Stimulated activated naive CD8-positive, alpha-beta T cell treated with anti-CD3 and anti-CD28 coated beads, Interleukin-15, Interleukin-2, amounts not matched to agents 100 U/mL and 50 U/mL, for 24 hours (primary cell): ENCODE measurements at regions not wholly inside any gene's neighbourhood (a gene's known extent, or its start where the extent isn't known, plus 50 kb on each side); places are given as distances from the start of the nearest gene placed in this dataset.

Source experiments
- ATAC-seq: fragments of 150-1000 bp; cut with Tn5 transposase; one replicate; pipeline ENCODE4 v1.10.0; 2021
- DNase-seq: peaks from one replicate; pipeline ENCODE4 v3.0.0; 2021

DNA sequence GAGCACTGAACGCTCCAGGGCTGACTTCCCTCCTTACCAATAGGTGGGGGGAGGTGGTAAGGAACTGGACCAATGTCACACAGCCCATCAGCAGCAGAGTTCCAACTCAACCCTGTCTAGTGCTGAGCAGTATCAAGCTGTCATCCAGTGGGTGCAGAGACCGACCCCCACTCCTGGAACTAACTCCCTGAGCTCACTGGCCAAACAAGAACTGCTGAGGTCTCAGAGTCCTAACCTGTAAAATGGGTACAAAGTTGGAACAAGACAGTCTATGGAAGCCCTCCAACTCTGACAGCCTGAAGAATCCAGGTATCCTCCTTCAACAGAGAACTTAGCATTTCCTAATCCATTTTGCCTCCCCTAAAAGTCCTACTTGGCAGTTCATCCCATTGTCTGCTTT is 91.1 kb upstream of the CLMN start:
- ATAC-seq (no peak), DNase-seq (no peak)

DNA sequence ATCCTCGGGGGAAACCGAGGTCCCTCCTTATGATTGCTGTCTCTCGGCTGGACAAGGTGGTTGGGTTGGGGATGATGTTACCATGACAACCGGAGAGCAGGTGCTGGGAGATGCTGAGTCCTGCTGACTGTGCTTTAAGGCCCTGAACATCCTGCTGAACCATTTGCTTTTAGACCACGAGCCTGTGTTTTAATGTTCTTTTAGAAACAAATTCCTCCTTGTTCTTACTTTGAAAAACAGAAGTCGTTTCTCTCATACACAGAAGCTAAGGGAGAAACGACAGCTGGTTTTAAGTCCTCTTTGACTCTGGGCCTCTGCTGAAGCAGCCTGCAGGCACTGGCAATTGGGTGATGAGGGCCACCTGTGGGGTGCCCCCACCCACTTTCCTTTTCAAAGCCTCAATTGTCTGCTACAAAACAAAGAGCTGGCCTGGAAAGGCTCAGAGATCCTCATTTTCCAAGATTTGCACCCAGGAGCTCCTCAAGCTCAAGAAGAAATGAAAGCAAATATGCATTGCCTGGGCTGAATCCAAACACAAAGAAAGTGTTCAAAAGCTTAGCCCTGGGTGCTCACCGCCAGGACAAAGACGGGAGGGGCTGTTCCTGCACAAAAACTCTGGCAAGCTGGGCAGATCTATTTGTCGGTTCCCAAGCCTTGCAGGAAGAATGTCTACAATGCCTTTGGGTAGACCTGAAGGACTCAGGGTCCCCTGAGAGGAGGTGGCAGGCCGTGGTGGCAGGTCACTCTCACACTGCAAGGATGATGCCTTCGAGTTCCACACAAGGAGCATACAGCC is 90.0 kb upstream of the CLMN start:
- DNase-seq (no peak), ATAC-seq (no peak)

DNA sequence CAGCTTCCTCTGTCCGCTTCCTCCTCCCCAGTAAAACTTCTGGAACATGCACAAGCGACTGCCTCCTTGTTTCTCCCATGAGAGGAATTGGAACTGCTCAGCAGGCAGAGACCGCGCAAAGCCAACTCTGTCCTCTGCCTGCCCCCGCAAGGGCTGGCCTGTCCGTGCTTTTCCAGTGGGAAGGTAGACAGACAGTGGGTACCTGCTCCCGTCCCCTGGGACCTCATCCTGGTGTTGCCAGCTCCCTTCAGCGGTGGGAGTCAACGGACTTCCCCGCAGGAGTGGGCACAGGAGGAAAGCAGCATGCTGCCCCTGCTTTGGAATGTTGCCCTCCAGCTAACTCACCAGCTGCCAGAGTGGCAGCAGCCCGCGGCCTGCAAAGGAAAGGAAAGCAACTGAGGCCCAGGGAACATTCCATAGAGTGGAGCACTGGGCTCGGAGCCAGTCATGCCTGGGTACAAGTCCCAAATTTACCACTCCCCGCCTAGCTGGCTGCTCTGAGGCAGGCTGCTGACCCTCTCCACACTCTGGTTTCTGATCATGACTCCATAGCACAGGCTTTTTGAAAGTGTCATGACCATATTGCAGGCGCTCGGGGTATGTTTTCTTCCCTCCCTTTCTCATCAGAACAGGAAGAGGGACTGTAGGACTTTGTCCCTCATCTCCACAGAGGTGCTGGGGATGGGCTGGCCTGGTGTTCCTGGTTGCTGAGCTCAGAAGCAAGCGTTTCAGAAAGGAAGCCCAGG is 89.2 kb upstream of the CLMN start:
- DNase-seq (no peak), ATAC-seq (no peak)

DNA sequence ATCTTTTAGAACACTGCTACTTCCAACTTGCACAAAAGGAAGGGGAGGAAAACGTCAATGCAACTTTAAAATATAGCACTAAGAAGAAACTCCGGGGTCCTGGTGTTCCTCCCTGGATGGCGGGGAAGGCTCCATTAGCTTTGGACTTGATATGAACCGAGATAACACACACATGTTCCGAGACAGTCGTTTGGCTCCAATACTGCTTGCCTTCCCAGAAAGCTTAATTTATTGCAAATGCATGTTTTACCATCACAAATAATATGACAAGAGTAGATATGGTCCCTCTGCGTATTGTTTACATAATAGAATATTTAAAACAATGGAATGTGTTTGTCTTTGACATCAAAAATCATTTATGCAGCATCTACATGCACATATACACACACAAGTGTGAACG is 87.6 kb upstream of the CLMN start:
- ATAC-seq (no peak), DNase-seq (no peak)

GRCh38 chr14:95406756-95407277 is 87.1 kb upstream of the CLMN start:
- ATAC-seq, result no peak
- no peak for DNase-seq

- ATAC-seq (no peak), DNase-seq (no peak)
Observed at GRCh38 chr14:95404583-95404982, 84.9 kb upstream of the CLMN start.

- ATAC-seq (no peak), DNase-seq (no peak)
Observed at GRCh38 chr14:95402578-95402977, 82.9 kb upstream of the CLMN start.

GRCh38 chr14:95402176-95402575 is 82.5 kb upstream of the CLMN start:
- DNase-seq (no peak), ATAC-seq (no peak)

GRCh38 chr14:95398630-95399547 is 79.2 kb upstream of the CLMN start:
- no peak for DNase-seq
- no peak for ATAC-seq

DNA sequence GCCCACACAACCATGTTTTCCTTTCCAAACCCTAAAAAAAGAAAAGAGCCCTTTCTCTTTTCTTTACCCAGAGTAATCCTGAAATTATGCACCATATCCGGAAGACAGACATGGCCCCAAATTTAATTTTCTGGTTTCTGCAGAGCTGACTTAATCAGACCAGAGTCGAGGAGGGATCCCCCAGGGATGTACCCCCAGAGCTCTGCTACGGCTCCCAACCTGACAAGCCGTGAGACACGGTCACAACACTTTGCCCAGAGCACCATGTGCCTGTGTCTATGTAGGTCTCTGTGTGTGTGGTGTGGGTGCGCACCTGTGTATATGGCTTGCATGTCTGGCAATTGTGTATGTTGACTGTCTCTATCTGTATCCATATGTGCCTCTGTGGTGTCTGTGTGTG is 77.6 kb upstream of the CLMN start:
- ATAC-seq (no peak), DNase-seq (no peak)

DNA sequence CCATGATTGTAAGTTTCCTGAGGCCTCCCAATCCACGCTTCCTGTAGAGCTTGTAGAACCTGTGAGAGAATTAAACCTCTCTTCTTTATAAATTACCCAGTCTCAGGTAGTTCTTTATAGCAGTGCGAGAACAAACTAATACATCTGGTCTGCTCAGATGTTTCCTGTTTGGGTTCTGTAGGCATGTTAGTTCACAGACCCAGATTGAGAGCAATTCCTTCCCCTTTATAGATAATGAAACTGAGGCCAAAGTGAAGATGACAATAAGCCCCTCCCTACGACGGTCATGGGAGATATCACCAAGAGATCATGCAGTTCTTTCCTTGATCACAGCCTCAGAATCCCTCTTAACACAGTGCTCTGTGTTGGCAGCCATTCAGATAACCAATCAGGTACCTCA is 76.5 kb upstream of the CLMN start:
- no peak for DNase-seq
- ATAC-seq, result peak; percentile 33

DNA sequence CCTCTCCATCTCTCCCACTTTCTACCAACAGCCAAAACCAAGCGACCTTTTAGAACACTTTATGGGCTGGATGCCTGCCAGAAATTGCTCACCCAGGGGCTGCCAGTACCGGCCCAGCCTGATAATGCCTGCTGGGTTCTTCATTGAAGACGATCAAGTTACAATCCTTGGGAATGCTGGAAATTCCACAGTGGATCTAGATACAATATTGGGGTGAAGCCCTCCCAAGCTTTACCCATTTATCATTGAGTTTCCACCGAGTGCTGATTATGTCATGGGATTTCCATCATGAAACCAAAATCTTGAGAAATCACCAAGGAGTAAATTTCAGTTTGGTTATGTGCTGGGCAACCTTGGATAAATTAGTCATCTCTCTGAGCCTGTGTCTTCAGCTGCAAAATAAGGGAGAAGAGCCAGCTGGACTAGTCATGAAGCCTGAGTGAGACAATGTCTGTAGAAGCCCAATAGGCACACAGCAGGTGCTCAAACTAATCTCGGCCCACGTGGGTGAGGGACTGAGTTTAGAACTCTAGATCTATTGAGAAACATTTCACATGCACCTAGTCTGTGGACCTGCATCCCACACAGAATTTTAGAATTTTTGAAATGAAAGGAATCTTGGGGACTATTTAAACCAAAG is 75.5 kb upstream of the CLMN start:
- DNase-seq (no peak), ATAC-seq (peak; percentile 53)

- DNase-seq (no peak), ATAC-seq (no peak)
Observed at GRCh38 chr14:95394297-95395097, 74.8 kb upstream of the CLMN start.

- DNase-seq, result no peak
- no peak for ATAC-seq
Observed at GRCh38 chr14:95392841-95393240, 73.1 kb upstream of the CLMN start.

GRCh38 chr14:95391331-95391730 is 71.6 kb upstream of the CLMN start:
- DNase-seq, result no peak
- ATAC-seq, result no peak

- DNase-seq (no peak), ATAC-seq (no peak)
Observed at GRCh38 chr14:95389471-95390011, 69.8 kb upstream of the CLMN start.

DNA sequence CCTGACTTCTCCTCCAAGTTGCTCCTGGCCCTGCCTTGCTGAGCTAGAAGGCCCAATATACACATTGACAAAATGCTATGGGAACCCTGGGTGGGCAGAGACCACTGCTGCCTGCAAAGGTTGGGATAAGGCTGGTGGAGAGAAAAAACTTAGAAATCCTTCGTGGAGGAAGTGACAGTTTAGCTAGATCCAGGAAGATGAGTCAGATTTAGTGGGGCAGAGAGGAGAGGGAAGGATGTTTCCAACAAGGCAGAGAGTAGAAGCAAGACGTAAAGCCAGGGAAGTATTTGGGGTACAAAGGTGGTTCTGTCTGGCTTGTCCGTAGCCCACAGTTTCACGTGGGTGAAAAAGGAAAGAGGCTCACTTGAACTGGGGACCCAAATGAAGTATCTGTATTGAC is 69.0 kb upstream of the CLMN start:
- DNase-seq (no peak), ATAC-seq (no peak)

DNA sequence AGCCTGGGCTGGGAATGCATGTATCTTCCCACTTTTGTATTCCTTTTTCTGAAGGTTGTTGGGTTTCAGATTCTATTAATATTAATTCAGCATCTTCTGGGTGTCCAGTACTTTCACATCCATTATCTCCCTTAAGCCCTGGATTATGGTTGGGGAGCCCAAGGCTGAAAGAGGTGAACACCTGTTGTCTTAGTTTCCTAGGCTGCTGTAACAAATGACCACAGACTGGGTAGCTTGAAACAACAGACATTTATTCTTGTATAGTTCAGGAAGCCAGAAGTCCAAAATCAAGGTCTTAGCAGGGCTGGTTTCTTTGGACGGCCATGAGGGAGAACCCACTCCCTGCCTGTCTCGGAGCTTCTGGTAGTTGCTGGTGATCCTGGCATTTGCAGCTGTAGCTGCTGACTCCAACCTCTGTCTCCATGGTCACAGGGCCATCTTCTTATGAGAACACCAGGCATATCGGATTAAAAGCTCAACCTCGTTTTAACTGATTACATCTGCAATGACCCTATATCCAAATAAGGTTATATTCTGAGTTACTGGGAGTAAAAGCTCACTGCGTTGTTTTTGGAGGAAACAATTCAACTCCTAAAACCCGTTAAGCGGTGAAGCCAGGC is 68.2 kb upstream of the CLMN start:
- ATAC-seq (no peak), DNase-seq (no peak)

DNA sequence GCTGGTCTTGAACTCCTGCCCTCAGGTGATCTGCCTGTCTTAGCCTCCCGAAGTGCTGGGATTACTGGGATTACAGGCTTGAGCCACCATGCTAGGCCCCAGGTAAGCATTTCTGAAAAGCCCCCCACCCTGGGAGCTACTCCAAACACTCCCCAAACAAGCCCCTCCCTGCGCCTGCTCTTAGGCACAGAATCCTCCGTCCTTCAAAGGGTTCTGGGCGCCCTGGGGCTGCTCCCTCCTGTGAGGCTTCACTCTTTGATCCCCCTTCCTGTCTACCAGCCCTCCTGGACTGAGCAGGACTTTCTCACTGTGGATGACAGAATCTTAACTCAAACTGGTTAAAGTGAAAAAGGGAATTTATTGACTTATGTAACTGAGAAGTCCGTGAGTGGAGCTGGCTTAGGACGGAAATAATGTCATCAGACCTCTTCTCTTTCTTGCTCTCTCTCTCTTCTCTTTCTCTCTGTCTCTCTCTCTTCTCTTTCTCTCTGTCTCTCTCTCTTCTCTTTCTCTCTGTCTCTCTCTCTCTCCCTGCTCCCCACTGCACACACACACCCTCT is 66.9 kb upstream of the CLMN start:
- no peak for ATAC-seq
- no peak for DNase-seq

DNA sequence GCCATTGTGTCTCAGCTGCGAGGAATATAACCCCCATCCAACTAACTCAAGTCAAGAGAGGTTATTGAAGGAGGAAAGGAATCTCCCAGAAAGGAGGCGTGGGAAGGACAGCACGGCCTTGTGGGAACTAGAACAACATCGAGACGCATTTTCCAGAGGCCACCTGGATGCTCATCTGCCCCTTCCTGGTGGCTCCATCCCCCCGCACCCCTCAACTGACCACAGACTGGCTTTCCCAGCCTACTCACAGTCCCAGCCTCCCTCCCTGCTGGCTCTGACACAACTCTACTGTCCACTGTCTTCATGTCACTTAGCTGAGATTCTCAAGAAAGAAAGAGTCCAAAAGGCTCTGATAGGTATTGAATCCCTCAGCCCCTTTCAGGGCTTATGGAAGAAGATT is 66.0 kb upstream of the CLMN start:
- ATAC-seq, result no peak
- no peak for DNase-seq
